NCI-H146 treated with DMSO at 0.1 percent for 48 hours (cell line): ENCODE measurements at regions not wholly inside any gene's neighbourhood (a gene's known extent, or its start where the extent isn't known, plus 50 kb on each side); places are given as distances from the start of the nearest gene placed in this dataset.
A peak's percentile ranks its signal among the peaks of the same experiment; 100 is the strongest.
"Not testable (repeated sequence)": the region's sequence is repeated elsewhere in the genome, so short reads cannot be mapped to it uniquely, and the experiment has no call there.

Experiments
- DNase-seq: peaks from one replicate; lab custom pipeline; 2025; ENCODE audit not compliant: unreplicated experiment; lab: John Stamatoyannopoulos, UW

DNA sequence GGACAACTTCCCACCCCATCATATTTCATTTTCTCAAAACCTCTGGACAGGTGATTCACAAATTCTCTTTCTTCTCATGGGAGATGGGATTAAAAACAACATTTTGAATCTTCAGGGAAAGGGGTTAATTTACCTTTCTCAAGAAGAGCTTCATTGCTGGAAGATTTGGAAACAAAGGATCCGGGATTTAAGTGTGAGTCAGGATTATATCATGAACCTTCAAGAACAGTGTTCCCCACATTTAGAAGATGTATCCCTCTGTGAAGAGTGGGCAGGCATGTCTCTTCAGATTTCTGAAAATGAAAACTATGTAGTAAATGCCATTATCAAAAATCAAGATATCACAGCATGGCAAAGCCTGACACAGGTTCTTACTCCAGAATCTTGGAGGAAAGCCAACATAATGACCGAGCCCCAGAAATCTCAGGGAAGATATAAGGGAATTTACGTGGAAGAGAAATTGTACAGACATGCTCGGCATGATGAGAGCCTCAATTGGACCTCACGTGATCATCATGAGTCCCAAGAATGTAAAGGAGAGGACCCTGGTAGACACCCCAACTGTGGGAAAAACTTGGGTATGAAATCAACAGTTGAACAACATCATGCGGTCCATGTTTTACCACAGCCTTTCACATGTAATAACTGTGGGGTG, 99.5 kb upstream of the GPR39 start:
- DNase-seq = not testable (repeated sequence)

DNA sequence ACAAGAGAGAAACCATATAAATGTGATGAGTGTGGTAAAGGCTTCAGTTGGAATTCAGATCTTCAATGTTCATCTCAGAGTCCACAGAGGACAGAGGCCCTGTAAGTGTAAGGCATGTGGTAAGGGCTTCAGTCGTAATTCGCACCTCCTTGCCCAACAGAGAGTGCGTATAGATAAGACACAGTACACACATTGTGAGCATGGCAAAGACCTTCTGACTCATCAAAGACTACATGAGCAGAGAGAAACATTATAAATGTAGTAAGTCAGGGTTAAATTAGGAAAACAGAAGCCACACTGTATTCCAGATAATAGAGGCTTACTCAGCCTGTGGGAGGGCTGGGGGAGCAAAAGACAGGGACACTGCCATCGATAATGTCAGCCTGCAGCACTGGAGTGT, 98.1 kb upstream of the GPR39 start:
- DNase-seq = not testable (repeated sequence)

DNA sequence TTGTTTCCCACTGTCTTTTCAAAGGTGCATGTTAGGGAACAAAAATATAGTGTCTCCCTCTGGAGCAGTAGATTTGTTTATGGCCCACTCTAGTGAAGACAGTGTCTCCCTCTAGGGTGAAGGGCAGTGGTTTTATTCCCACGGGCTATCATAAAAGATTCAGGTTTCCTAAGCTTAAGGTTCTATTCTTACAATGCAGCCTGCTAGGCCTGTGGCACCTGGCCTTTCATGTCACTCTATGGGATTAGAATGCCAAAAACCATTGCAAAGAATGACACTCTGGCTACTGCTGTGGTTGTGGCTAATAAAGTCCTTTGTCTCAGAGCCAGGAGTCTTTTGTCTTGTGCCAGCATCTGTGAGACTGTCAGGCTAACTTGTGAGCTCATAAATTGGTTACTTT, 92.6 kb upstream of the GPR39 start:
- not testable (repeated sequence) for DNase-seq

DNA sequence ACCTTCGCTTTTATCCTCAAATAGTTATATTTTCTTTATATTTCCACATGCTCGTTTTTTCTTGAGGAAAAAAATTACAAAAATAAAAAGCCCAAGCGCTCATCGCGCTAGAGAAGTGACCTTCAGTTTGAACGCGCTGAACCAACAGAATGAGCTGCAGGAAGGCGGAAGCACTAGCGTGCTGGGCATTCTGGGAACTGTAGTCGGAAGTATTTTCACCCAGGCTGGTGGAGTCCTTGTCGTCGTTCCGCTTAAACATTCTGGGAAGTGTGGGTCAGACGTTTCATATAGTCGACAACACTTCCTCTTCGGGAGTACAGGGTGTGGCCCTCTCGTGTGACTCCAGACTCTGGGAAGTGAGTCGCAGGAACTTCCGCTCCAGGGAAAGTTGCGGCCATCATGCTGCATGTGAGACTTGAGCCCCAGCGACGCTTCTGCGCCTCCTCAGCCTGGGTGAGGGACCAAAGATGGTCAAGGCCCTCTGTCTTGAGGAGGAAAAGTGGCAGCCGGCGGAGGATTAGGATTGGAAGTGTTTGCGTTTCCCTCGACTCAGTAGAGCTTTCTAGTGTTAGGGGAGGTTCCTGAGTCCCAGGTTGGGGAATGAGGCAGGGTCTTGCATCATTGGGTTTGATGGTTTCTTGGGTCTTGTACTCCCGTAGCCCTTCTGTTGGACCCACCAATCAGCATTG, 84.1 kb upstream of the GPR39 start:
- not testable (repeated sequence) for DNase-seq

DNA sequence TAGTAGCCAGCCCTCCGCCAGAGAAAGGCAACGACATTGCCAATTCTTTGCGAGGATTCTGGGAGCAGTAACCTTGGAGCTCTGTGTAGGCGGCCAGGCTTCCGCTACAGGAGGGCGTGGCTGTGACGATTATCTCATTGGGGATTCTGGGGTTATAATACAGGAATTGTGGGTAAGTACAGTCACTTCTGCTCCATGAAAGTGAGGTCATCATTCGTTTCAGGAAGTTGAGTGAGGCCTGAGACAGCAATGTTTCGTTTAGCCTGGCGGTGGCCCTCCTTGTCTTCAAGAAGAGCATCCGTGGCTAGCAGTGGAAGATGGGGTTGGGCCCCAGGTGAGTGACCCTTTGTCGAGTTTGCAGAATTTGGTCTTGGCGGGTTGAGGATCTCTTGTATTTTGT, 79.5 kb upstream of the GPR39 start:
- not testable (repeated sequence) for DNase-seq

DNA sequence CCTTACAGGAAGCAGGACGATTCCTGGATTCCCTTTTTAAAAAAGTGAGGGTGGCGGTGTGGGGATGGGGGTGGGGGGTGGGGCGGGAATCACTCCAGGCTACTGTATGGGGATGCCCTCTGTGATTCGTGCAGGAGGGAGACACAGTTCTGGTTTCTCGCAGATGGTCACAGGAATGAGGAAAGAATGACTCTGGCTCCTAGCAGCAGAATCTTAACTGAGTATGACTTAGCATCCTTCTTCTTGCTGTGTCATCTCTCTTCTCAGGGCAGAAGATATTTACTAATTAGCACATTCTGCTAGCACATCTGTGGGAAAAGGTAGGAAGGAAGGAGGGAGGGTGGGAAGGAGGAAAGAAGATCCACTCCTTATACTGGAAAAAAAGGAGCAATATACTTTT, 78.8 kb upstream of the GPR39 start:
- DNase-seq = not testable (repeated sequence)

DNA sequence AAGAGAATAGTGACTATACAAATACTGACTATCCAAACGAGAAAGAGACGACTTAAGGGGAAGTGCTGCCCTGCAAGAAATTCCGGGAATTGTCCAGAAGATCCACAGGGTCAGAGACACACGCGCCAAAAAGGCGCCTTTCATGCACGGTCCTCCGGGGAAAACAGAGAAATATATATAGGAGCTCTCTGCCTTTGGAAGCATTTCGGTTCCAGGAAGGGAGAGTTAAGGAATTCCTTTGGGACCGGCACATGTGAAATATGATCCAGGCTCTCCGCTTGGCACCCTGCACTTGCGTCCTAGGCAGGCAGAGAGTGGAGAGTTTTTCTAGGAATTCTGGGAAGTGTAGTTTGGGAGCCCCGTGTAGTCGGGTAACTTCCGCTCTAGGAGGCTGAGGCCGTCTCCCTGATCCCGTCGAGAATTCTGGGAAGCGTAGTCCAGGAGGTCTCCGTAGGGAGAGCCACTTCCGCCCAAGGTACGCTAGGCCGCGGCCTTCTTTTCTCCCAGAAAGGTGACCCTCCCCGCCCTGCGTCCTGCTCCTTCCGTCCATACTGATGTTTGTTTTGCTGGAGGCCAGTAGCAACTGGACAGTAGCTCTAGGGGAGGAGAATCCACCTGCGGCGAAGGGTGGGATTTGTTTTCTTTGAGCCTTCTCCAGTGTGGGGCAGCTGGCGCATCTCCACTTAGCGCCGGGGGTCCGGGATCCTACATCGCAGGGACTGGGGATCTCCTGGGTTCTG, 69.4 kb upstream of the GPR39 start:
- DNase-seq = peak; percentile 35

DNA sequence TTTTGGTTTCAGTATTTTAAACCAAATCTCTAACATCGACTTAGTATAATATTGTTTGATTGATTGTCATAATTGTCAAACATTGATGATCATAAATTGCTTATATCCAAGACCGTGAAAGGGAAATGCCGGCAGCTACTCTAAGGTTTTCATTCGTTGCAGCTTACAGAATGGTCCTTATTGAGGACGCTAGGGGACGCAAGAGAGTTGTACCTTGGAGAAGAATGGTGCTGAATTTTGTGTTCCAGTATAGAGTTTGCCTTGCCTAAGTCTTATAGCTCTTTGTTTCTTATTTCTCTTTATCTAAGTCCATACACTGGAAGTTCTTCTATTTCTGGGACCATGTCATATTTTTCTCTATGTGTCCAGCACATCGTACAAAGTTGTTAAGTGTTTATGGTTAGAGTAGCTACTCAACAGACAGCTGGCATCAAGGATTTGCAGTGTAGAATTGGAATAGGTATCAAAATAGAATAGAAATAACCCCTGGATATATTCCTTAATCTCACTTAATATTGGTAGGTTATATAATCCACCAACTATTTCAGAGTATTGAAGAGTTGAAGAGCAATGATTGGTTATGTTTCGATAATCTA, 67.4 kb upstream of the GPR39 start:
- DNase-seq = not testable (repeated sequence)

DNA sequence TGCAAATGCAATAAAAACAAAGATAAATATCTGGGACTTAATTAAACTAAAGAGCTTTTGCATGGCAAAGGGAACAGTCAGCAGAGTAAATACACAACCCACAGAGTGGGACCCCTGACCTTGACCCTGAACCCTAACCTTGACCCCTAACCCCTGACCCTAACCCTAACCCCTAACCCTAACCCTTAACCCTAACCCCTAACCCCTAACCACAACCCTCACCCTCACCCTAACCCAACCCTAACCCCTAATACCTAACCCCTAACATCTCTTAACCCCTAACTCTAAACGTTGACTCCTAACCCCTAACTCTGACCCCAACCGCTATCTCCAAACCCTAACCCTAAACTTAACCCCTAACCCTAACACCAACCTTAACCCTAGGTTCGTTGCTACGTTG, 64.9 kb upstream of the GPR39 start:
- DNase-seq = not testable (repeated sequence)

DNA sequence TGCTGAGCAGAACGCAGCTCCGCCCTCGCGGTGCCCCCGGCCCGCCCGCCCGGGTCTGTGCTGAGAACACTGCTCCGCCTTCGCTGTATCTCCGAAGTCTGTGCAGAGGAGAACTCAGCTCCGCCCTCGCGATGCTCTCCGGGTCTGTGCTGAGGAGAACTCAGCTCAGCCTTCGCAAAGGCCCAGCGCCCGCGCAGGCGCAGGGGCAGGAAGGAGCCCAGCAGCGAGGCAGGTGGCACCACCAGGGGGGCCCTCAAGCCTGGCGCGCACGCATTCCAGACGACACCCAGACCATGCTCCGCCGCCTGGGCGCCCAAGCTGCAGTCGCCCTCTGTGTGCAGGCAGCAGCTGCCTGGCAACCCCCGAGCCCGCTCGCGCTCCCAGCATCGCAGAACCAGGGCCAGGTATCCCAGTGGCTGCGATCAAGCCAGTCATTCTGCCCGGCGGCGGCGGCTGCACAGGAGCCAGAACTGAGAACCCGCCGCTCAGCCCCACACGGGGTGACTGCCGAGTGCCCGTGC, 64.1 kb upstream of the GPR39 start:
- peak; percentile 43 for DNase-seq

DNA sequence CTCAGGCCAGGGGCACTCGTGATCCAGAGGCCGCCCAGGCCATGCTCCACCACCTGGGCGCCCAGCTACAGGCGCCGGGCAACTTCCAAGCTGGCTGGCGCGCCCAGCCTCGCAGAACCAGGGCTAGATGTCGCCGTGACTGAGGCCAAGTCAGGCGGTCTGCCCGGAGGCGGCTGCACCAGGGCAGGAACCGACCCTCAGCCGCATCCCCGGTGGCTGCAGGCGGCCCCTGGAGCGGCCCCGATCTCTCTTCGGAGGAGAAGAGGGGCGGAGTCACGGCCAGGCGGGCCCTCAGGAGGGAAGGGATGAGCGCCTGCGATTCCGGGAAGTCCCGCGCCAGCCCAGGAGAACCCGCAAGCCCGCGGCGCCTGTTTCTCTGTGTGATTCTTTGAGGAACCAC, 63.2 kb upstream of the GPR39 start:
- DNase-seq = not testable (repeated sequence)

DNA sequence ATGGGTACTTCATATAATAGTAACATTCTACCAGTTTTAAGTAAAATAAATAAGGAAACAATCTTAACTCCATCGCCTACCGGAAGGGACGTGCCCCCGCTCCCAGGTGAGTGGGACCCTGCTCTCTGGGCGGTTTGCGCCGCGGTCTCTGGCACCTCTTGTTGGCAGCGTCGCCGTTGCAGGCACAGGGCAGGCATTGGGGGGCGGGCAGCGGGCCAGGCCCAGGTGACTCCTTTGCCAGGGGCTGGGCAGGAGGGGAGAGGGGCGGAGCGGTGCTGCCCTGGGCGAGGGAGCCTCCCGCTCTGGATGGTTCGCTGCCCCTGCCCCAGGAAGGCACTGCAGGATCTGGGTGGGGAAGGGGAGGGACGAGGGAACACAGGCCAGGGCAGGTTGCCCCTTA, 55.6 kb upstream of the GPR39 start:
- DNase-seq = not testable (repeated sequence)

DNA sequence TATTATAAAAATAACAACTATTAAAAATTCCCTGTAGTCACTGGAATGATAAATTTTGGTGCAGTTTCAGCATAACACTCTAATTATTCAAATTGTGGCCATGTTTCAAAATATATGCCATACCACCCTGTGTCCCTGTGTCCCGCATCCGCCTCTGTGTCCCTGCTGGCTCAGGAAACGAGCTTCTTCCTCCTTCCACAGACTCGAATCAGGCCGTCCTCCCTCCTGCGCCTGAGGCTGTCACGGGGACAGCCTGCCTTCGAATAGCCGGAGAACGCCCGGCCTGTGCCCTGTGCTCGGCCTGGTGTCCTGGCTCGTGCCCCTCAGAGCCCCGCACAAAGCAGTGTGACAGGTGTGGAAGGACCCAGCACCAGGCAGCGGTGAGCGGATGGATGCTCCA, 55.1 kb upstream of the GPR39 start:
- DNase-seq = not testable (repeated sequence)

DNA sequence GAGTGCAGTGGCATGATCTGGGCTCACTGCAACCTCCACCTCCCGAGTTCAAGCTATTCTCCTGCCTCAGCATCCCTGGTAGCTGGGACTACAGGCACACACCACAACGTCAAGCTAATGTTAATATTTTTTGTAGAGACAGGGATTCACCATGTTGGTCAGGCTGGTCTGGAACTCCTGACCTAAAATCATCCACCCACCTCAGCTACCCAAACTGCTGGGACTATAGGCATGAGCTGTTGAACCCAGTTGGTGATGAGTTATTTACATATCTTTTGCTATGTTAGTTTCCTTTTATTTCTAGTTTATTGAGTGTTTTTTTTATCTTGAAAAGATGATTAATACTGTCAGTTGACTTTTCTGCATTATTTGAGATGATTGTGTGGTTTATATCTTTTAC, 53.3 kb upstream of the GPR39 start:
- not testable (repeated sequence) for DNase-seq

DNA sequence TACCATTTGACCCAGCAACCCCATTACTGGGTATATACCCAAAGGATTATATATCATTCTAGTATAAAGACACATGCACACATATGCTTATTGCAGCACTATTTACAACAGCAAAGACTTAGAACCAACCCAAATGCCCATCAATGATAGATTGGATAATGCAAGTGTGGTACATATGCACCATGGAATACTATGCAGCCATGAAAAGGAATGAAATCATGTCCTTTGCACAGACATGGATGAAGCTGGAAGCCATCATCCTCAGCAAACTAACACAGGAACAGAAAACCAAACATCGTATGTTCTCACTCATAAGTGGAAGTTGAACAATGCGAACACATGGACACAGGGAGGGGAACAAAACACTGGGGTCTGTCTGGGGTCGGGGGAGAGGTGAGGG, 50.6 kb upstream of the GPR39 start:
- DNase-seq = not testable (repeated sequence)

DNA sequence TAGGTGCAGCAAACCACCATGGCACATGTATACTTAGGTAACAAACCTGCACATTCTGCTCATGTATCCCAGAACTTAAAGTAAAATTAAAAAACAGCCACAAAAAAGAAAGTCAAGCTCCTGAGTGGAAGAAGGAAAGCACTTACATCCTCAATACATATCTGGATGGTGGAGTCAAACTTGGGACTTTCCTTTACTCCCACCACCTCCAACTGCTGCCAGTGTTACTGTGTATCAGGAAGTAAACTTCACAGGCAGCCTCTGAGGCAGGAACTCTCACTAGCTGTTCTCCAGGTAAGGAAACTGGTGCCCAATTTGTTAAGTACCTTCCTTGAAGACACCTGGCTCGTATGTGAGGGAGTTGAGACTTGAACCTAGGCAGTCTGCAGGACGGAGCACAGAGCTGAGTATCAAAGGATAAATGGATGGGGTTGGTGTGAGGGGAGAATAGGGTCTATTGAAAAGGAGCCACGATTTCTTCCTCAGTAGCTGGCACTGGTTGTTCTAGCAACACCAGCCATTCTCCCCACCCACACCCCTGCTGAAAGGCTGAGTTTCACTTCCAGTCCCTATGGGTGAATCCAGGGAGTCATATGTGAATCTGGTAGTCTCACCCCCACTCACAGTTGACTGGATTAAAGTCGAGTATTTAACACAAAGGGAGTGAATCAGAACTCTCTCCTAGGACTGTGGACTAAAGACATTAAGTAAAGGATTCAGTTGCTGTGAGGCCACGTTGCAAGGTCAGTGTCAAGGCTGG, 50.0 kb upstream of the GPR39 start:
- DNase-seq = no peak
